Sciatic nerve (tissue), 2 donors: ENCODE measurements at regions not wholly inside any gene's neighbourhood (a gene's known extent, or its start where the extent isn't known, plus 50 kb on each side); places are given as distances from the start of the nearest gene placed in this dataset.

Experiments
- ATAC-seq: fragments of 200-7000 bp; cut with Tn5 transposase; one replicate; pipeline ENCODE4 v1.9.1; 2020; ENCODE audit warnings: mild to moderate bottlenecking, moderate library complexity
- DNase-seq: peaks from one replicate; pipeline ENCODE4 v3.0.0-alpha.2; 2020; ENCODE audit warnings: low spot score
- intact Hi-C: fragments of 100-400 bp; cut with DNase I; formaldehyde crosslinking; loops from one replicate; pipeline ENCODE4 v1.14.2; 2022
- donor health status: DM: no; HTN: no; CAD: no.
- donor health status: DM: no; HTN: no; CAD: no.

GRCh38 chr10:128305601-128306345 is 179.6 kb upstream of the MKI67 start:
- intact Hi-C loops = no loop called here
- DNase-seq (no peak), ATAC-seq (no peak)

GRCh38 chr10:128306535-128306934 is 180.3 kb upstream of the MKI67 start:
- DNase-seq = no peak
- intact Hi-C loops = no loop called here
- no peak for ATAC-seq

- ATAC-seq (no peak), DNase-seq (no peak)
- intact Hi-C loops = no loop called here
These were observed 180.7 kb upstream of the MKI67 start for GRCh38 chr10:128306966-128307365.

GRCh38 chr10:128307820-128308219 is 181.6 kb upstream of the MKI67 start:
- ATAC-seq (no peak), DNase-seq (no peak)
- intact Hi-C loops = no loop called here

GRCh38 chr10:128310971-128311658 is 184.9 kb upstream of the MKI67 start:
- ATAC-seq (peak; percentile 64), DNase-seq (no peak)
- intact Hi-C loops = no loop called here

GRCh38 chr10:128312250-128312649 is 186.0 kb upstream of the MKI67 start:
- intact Hi-C loops = no loop called here
- DNase-seq (no peak), ATAC-seq (no peak)

GRCh38 chr10:128314686-128315085 is 188.5 kb upstream of the MKI67 start:
- no peak for ATAC-seq
- intact Hi-C loops = no loop called here
- no peak for DNase-seq

GRCh38 chr10:128316121-128316726 is 190.0 kb upstream of the MKI67 start:
- ATAC-seq (no peak), DNase-seq (no peak)
- intact Hi-C loops = no loop called here

GRCh38 chr10:128316925-128317324 is 190.7 kb upstream of the MKI67 start:
- no peak for ATAC-seq
- no peak for DNase-seq
- intact Hi-C loops = no loop called here

GRCh38 chr10:128318366-128318765 is 192.1 kb upstream of the MKI67 start:
- ATAC-seq = no peak
- DNase-seq = no peak
- intact Hi-C loops = no loop called here

- DNase-seq (no peak), ATAC-seq (no peak)
- intact Hi-C loops = no loop called here
These were observed 192.7 kb upstream of the MKI67 start for GRCh38 chr10:128318913-128319312.

- no peak for ATAC-seq
- DNase-seq = no peak
- intact Hi-C loops = no loop called here
These were observed 195.9 kb upstream of the MKI67 start for GRCh38 chr10:128322106-128322505.

GRCh38 chr10:128322950-128323349 is 196.7 kb upstream of the MKI67 start:
- no peak for DNase-seq
- intact Hi-C loops = no loop called here
- ATAC-seq = no peak

GRCh38 chr10:128324058-128324827 is 198.0 kb upstream of the MKI67 start:
- intact Hi-C loops = no loop called here
- DNase-seq (peak; percentile 74), ATAC-seq (peak; percentile 97)

GRCh38 chr10:128325788-128326187 is 199.6 kb upstream of the MKI67 start:
- DNase-seq (no peak), ATAC-seq (no peak)
- intact Hi-C loops = no loop called here

GRCh38 chr10:128326251-128326650 is 200.0 kb upstream of the MKI67 start:
- intact Hi-C loops = no loop called here
- no peak for ATAC-seq
- no peak for DNase-seq

GRCh38 chr10:128326851-128327250 is 200.6 kb upstream of the MKI67 start:
- ATAC-seq (no peak), DNase-seq (no peak)
- intact Hi-C loops = no loop called here

GRCh38 chr10:128336401-128336800 is 210.2 kb upstream of the MKI67 start:
- no peak for ATAC-seq
- DNase-seq = no peak
- intact Hi-C loops = no loop called here

GRCh38 chr10:128337860-128338378 is 211.7 kb upstream of the MKI67 start:
- DNase-seq (peak; percentile 73), ATAC-seq (peak; percentile 90)
- intact Hi-C loops = no loop called here
